ENCODE measurements at regions not wholly inside any gene's neighbourhood (a gene's known extent, or its start where the extent isn't known, plus 50 kb on each side); places are given as distances from the start of the nearest gene placed in this dataset.

GRCh38 chr4:112940336-112940735 lies 109.1 kb upstream of the ANK2 start:
- TF ChIP-seq POLR2A (IDR thresholded peaks at IDR 0.05; ENCODE audit: low read length) (no peak), GATA1 (IDR thresholded peaks at IDR 0.05; ENCODE audit: low read depth, low read length) (no peak)
